Karpas-422 (cell line): ENCODE measurements at regions not wholly inside any gene's neighbourhood (a gene's known extent, or its start where the extent isn't known, plus 50 kb on each side); places are given as distances from the start of the nearest gene placed in this dataset.

ENCODE experiments used
- DNase-seq: peaks from one replicate; pipeline ENCODE4 v3.0.0-alpha.2; 2015
- H2AFZ ChIP-seq: fragments of 200-600 bp; sonication (generic); 2 replicates; pipeline ENCODE4 v1.6.1; 2014; ENCODE audit warnings: antibody characterized with exemption, low read length, mixed read lengths
- H3K27ac ChIP-seq: fragments of 200-600 bp; sonication (generic); 2 replicates; pipeline ENCODE4 v1.5.1; 2014; ENCODE audit warnings: mild to moderate bottlenecking, low read length, moderate library complexity
- H3K27me3 ChIP-seq: fragments of 200-600 bp; sonication (generic); 2 replicates; pipeline ENCODE4 v1.6.1; 2014; ENCODE audit warnings: low read length, mixed read lengths
- H3K36me3 ChIP-seq: fragments of 200-600 bp; sonication (generic); 2 replicates; pipeline ENCODE4 v1.6.1; 2014; ENCODE audit warnings: low read length, mixed read lengths; ENCODE audit not compliant: insufficient read depth
- H3K4me1 ChIP-seq: fragments of 200-600 bp; sonication (generic); 2 replicates; pipeline ENCODE4 v1.6.1; 2014; ENCODE audit warnings: mild to moderate bottlenecking, low read length, mixed read lengths
- H3K4me2 ChIP-seq: fragments of 200-600 bp; sonication (generic); 2 replicates; pipeline ENCODE4 v1.6.1; 2014; ENCODE audit warnings: low read length, low read depth, mild to moderate bottlenecking; ENCODE audit not compliant: poor library complexity, severe bottlenecking
- H3K4me3 ChIP-seq: fragments of 200-600 bp; sonication (generic); 2 replicates; pipeline ENCODE4 v1.5.1; 2014; ENCODE audit warnings: mild to moderate bottlenecking, antibody characterized with exemption, low read length, mixed read lengths
- H3K79me2 ChIP-seq: fragments of 200-600 bp; sonication (generic); 2 replicates; pipeline ENCODE4 v1.6.1; 2014; ENCODE audit warnings: mild to moderate bottlenecking, low read length, mixed read lengths
- H3K9ac ChIP-seq: fragments of 200-600 bp; sonication (generic); 2 replicates; pipeline ENCODE4 v1.6.0; 2014; ENCODE audit warnings: low read length
- H3K9me2 ChIP-seq: fragments of 200-600 bp; sonication (generic), shearing (Covaris generic); replicated peaks from 2 replicates; pipeline ENCODE4 v1.6.0; 2014; ENCODE audit warnings: mild to moderate bottlenecking, low read length, moderate library complexity; ENCODE audit not compliant: insufficient read depth
- H3K9me3 ChIP-seq: fragments of 300-700, 200-600 bp; sonication (generic); 2 replicates; pipeline ENCODE4 v1.6.1; 2014; ENCODE audit warnings: low read length, mixed read lengths
- H4K20me1 ChIP-seq: fragments of 200-600 bp; sonication (generic); 2 replicates; pipeline ENCODE4 v1.6.1; 2014; ENCODE audit warnings: mild to moderate bottlenecking, antibody characterized with exemption, low read length, low read depth; ENCODE audit not compliant: insufficient read depth

DNA sequence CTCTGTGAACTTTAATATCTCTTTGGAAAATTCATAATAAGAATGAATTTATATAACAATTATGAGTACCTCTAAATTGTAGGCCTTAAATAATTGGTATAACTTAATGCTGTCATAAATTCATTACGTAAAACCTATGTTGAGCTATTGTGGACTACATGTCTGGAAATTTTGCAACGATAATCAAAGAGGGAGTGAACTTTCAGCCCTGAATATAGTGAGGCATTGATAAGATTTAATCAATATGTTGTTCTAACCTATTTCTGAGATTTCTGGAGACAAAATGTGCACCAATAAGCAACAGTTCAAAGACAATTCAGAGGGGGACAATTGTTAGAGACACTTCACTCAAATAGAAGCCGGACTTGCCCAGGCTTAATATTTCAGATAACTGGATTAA, 499.4 kb downstream of the ELAVL2 start:
- Histone ChIP-seq H2AFZ (no peak overlapping the region), H3K36me3 (no peaks in the 10 kb centered on the region), H3K4me3 (no peak overlapping the region), H3K4me2 (no peak overlapping the region), H3K27ac (no peak overlapping the region), H3K27me3 (no peaks in the 10 kb centered on the region), H3K9me3 (no peaks in the 10 kb centered on the region), H3K79me2 (no peaks in the 10 kb centered on the region), H3K9ac (no peak overlapping the region), H4K20me1 (no peaks in the 10 kb centered on the region), H3K9me2 (no peaks in the 10 kb centered on the region), H3K4me1 (no peaks in the 10 kb centered on the region)
- DNase-seq = no peak

DNA sequence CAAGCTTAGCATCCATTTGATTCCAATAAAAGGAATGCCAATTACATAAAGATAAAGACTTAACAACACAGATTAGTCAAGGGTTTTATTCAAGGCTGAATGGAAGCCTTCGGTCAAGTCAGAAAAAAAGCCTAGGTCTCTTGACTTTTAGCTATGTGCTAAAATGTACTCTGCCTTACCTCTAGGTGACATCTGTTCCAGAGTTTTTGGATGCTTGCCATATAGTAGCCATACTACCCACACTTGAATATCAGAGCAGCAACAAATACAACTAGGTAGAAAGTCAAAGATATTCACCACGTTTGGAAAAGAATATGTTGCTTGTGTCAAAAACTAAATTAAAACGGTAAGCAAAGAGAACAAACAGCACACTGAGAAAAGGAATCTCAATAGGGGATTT, 484.7 kb downstream of the ELAVL2 start:
- DNase-seq = no peak
- H3K4me2 ChIP-seq = no peak overlapping the region
- no peak overlapping the region for H2AFZ ChIP-seq
- no peaks in the 10 kb centered on the region for H3K4me1 ChIP-seq
- no peak overlapping the region for H3K4me3 ChIP-seq
- H3K9me3 ChIP-seq = no peaks in the 10 kb centered on the region
- H3K79me2 ChIP-seq = no peaks in the 10 kb centered on the region
- H3K36me3 ChIP-seq = no peaks in the 10 kb centered on the region
- H3K27ac ChIP-seq = no peak overlapping the region
- no peaks in the 10 kb centered on the region for H3K27me3 ChIP-seq
- no peaks in the 10 kb centered on the region for H3K9me2 ChIP-seq
- H3K9ac ChIP-seq = no peak overlapping the region
- no peaks in the 10 kb centered on the region for H4K20me1 ChIP-seq

DNA sequence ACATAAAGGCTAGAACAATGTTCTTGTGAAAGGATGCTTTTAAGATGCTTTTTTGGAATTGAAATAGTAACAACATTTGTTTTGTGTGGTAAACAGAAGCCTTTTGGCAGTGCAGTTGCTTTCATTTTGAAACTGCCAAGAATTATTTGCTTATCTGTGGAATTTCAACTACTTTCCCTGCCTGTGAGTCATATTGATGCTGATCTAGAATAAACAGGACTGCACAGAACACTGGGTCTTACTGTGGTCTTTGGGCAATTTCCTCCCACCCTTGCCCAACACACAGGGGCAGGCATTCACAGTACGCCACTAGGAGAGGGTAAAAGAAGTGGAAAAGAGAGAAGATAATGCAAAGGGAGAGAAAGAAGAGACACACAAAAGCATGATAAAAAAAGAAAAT, 483.7 kb downstream of the ELAVL2 start:
- no peaks in the 10 kb centered on the region for H4K20me1 ChIP-seq
- H3K27ac ChIP-seq = no peak overlapping the region
- H3K36me3 ChIP-seq = no peaks in the 10 kb centered on the region
- no peaks in the 10 kb centered on the region for H3K79me2 ChIP-seq
- H3K4me2 ChIP-seq = no peak overlapping the region
- DNase-seq = no peak
- no peaks in the 10 kb centered on the region for H3K9me2 ChIP-seq
- H2AFZ ChIP-seq = no peak overlapping the region
- H3K4me1 ChIP-seq = no peaks in the 10 kb centered on the region
- no peak overlapping the region for H3K9ac ChIP-seq
- no peak overlapping the region for H3K4me3 ChIP-seq
- H3K27me3 ChIP-seq = no peaks in the 10 kb centered on the region
- no peaks in the 10 kb centered on the region for H3K9me3 ChIP-seq

DNA sequence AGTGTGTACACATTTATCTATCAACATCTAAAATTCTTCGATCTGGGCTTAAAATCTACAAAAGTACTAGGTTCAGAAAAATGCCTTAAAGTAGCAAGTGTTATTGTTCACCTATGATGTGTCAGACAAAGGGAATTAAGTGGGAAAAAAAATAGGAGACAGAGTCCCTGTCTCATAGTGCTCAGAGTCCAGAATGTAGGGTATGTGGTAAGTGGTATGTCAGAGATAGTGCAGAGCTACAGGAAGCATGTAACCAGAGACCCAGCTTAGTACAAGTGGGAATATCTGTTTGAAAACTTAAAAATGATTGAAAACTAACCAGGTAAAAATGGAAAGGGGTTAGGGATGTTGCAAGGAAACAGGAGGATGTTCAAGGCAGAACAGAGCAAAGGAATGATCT, 482.8 kb downstream of the ELAVL2 start:
- Histone ChIP-seq H3K9ac (no peak overlapping the region), H3K9me3 (no peaks in the 10 kb centered on the region), H3K36me3 (no peaks in the 10 kb centered on the region), H3K4me3 (no peak overlapping the region), H4K20me1 (no peaks in the 10 kb centered on the region), H3K27me3 (no peaks in the 10 kb centered on the region), H3K27ac (no peak overlapping the region), H3K4me1 (no peaks in the 10 kb centered on the region), H2AFZ (no peak overlapping the region), H3K9me2 (no peaks in the 10 kb centered on the region), H3K79me2 (no peaks in the 10 kb centered on the region), H3K4me2 (no peak overlapping the region)
- no peak for DNase-seq

DNA sequence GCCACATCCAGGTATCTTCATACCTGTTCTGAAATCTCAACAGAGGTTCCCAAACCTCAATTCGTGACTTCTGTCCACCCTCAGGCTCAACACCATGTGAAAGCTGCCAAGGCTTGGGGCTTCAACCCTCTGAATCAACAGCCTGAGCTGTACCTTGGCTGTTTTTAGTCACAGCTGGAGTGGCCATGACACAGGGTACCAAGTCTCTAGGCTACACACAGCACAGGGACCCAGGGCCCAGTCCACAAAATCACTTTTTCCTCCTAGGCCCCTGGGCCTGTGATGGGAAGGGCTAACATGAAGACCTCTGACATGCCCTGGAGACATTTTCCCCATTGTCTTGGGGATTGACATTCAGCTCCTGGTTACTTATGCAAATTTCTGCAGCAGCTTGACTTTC, 464.9 kb downstream of the ELAVL2 start:
- Histone ChIP-seq H3K36me3 (no peaks in the 10 kb centered on the region), H3K4me1 (no peaks in the 10 kb centered on the region), H3K79me2 (no peaks in the 10 kb centered on the region), H2AFZ (no peak overlapping the region), H3K27me3 (no peaks in the 10 kb centered on the region), H4K20me1 (no peaks in the 10 kb centered on the region), H3K9me3 (peaks cover 4% of the 10 kb centered on the region; the same call in 1 of the 2 replicates), H3K9me2 (no peaks in the 10 kb centered on the region), H3K4me2 (no peak overlapping the region), H3K27ac (no peak overlapping the region), H3K9ac (no peak overlapping the region), H3K4me3 (no peak overlapping the region)
- no peak for DNase-seq

DNA sequence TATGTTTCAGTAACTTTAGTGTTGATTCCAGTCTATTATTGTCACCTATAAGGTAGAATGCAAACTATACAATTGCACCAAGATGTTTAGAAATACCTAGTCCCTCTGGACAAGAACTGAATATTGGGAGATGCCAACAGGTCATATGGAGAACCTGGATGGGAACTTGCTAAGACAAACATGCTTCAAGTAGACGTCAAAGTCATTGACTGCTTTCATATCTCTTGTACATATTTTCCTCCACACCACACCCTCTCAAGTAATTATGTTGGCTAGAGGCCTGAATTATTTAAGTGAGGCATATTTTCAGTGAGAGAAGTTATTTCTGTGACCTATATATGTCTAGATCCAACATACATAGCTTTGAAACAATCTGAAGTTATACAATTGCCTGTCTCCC, 453.3 kb downstream of the ELAVL2 start:
- no peak for DNase-seq
- no peak overlapping the region for H3K4me3 ChIP-seq
- H3K9me2 ChIP-seq = no peaks in the 10 kb centered on the region
- H2AFZ ChIP-seq = no peak overlapping the region
- H4K20me1 ChIP-seq = no peaks in the 10 kb centered on the region
- no peak overlapping the region for H3K27ac ChIP-seq
- no peaks in the 10 kb centered on the region for H3K79me2 ChIP-seq
- no peak overlapping the region for H3K9ac ChIP-seq
- no peaks in the 10 kb centered on the region for H3K9me3 ChIP-seq
- no peaks in the 10 kb centered on the region for H3K27me3 ChIP-seq
- H3K36me3 ChIP-seq = no peaks in the 10 kb centered on the region
- H3K4me2 ChIP-seq = no peak overlapping the region
- H3K4me1 ChIP-seq = no peaks in the 10 kb centered on the region

DNA sequence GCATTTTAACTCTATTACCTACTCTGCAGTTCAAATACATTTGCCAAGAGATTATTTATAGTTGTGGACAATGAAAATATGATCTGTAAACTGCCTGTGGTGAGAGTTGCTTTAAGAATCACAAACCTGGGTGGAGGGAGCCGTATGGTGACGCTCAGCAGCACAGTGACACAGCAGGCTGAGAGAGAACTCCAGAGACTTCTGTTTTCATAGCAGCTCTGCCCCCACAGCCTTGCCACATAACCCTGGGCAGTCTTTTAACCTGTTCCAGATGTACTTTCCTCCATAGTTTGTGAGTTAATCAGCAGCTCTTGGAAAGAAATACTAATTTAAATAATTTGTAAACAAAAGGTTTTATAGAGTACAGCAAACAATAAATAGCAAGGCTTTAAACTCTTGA, 450.5 kb downstream of the ELAVL2 start:
- Histone ChIP-seq H3K4me2 (no peak overlapping the region), H3K4me3 (no peak overlapping the region), H2AFZ (no peak overlapping the region), H3K4me1 (no peaks in the 10 kb centered on the region), H3K27me3 (no peaks in the 10 kb centered on the region), H4K20me1 (no peaks in the 10 kb centered on the region), H3K9me3 (no peaks in the 10 kb centered on the region), H3K27ac (no peak overlapping the region), H3K36me3 (no peaks in the 10 kb centered on the region), H3K79me2 (no peaks in the 10 kb centered on the region), H3K9ac (no peak overlapping the region), H3K9me2 (no peaks in the 10 kb centered on the region)
- no peak for DNase-seq

DNA sequence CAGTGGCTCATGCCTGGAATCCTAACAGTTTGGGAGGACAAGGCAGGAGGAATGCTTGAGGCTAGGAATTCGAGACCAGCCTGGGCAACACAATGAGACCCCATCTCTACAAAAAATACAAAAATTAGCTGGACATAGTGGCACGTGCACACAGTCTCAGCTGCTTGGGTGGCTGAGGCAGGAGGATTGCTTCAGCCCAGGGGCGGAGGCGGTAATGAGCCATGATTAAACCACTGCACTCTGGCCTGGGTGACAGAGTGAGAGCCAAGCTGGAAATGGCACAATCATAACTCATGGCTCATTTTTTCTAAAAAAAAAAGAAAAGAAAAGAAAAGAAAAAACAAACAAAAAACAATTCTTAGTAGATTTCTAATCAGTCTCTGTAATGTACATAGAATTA, 446.2 kb downstream of the ELAVL2 start:
- Histone ChIP-seq H3K27ac (no peak overlapping the region), H3K9me3 (no peaks in the 10 kb centered on the region), H3K79me2 (no peaks in the 10 kb centered on the region), H3K9ac (no peak overlapping the region), H3K4me1 (no peaks in the 10 kb centered on the region), H2AFZ (no peak overlapping the region), H3K4me2 (no peak overlapping the region), H3K36me3 (no peaks in the 10 kb centered on the region), H3K4me3 (no peak overlapping the region), H3K9me2 (no peaks in the 10 kb centered on the region), H3K27me3 (no peaks in the 10 kb centered on the region), H4K20me1 (no peaks in the 10 kb centered on the region)
- DNase-seq = no peak

DNA sequence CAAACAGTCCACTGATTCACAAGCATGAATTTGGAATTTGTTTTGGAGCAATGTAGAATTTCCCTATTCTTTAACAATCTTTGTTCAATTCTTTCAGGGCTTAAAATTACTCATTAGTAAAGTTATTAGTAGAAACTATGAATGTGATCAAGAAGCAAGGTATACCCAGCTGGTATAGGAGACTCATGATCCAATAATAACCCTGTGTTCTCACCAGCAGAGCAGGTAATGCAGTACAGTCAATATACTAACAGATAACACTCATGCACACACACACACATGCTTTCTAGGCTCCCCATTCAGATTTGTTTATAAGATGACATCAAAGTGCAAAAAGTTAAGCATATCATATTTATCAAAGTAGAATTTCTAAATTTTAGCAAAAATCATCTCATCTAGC, 445.2 kb downstream of the ELAVL2 start:
- no peaks in the 10 kb centered on the region for H3K27me3 ChIP-seq
- no peaks in the 10 kb centered on the region for H3K79me2 ChIP-seq
- DNase-seq = no peak
- H4K20me1 ChIP-seq = no peaks in the 10 kb centered on the region
- no peaks in the 10 kb centered on the region for H3K9me3 ChIP-seq
- H3K4me3 ChIP-seq = no peak overlapping the region
- H2AFZ ChIP-seq = no peak overlapping the region
- no peak overlapping the region for H3K4me2 ChIP-seq
- no peak overlapping the region for H3K27ac ChIP-seq
- no peaks in the 10 kb centered on the region for H3K4me1 ChIP-seq
- no peaks in the 10 kb centered on the region for H3K36me3 ChIP-seq
- H3K9ac ChIP-seq = no peak overlapping the region
- H3K9me2 ChIP-seq = no peaks in the 10 kb centered on the region
